OCI-LY1 (cell line): ENCODE measurements at regions not wholly inside any gene's neighbourhood (a gene's known extent, or its start where the extent isn't known, plus 50 kb on each side); places are given as distances from the start of the nearest gene placed in this dataset.

ENCODE experiments used
- H2AFZ ChIP-seq: fragments of 200-600 bp; sonication (generic), shearing (Covaris generic); 2 replicates; pipeline ENCODE4 v1.6.0; 2014; ENCODE audit warnings: antibody characterized with exemption, mild to moderate bottlenecking, low read length
- H3F3A ChIP-seq: fragments of 200-600 bp; sonication (generic), shearing (Covaris generic); 2 replicates; pipeline ENCODE4 v1.6.0; 2014; ENCODE audit warnings: mild to moderate bottlenecking, antibody characterized with exemption, low read length, moderate library complexity; ENCODE audit not compliant: insufficient read depth
- H3K27ac ChIP-seq: fragments of 200-600 bp; sonication (generic); 2 replicates; pipeline ENCODE4 v1.5.1; 2014; ENCODE audit warnings: low read length, mixed run types, mild to moderate bottlenecking, low read depth; ENCODE audit not compliant: poor library complexity, severe bottlenecking
- H3K27me3 ChIP-seq: fragments of 200-600 bp; sonication (generic); 2 replicates; pipeline ENCODE4 v1.6.0; 2014; ENCODE audit warnings: antibody characterized with exemption, mild to moderate bottlenecking, low read length, moderate library complexity; ENCODE audit not compliant: insufficient read depth
- H3K36me3 ChIP-seq: fragments of 200-600 bp; sonication (generic); 2 replicates; pipeline ENCODE4 v1.6.1; 2014; ENCODE audit warnings: mild to moderate bottlenecking, antibody characterized with exemption, low read length, moderate library complexity, mixed read lengths; ENCODE audit not compliant: insufficient read depth
- H3K4me1 ChIP-seq: fragments of 200-600 bp; sonication (generic); 2 replicates; pipeline ENCODE4 v1.5.1; 2014; ENCODE audit warnings: mild to moderate bottlenecking, low read length, moderate library complexity; ENCODE audit not compliant: insufficient read depth, severe bottlenecking
- H3K4me2 ChIP-seq: fragments of 200-600 bp; sonication (generic), shearing (Covaris generic); 2 replicates; pipeline ENCODE4 v1.6.1; 2014; ENCODE audit warnings: low read length
- H3K4me3 ChIP-seq: fragments of 200-600 bp; sonication (generic); 2 replicates; pipeline ENCODE4 v1.5.1; 2014; ENCODE audit warnings: low read length, low read depth, mild to moderate bottlenecking, mixed read lengths; ENCODE audit not compliant: poor library complexity, severe bottlenecking
- H3K79me2 ChIP-seq: fragments of 200-600 bp; shearing (Covaris generic); 2 replicates; pipeline ENCODE4 v1.6.1; 2016; ENCODE audit warnings: mixed run types, low read length, mixed read lengths; ENCODE audit not compliant: insufficient read depth
- H3K9ac ChIP-seq: fragments of 200-600 bp; sonication (generic), shearing (Covaris generic); 2 replicates; pipeline ENCODE4 v1.6.1; 2014; ENCODE audit warnings: mild to moderate bottlenecking, low read length, mixed read lengths
- H3K9me2 ChIP-seq: fragments of 200-600 bp; sonication (generic), shearing (Covaris generic); 2 replicates; pipeline ENCODE4 v1.6.1; 2014; ENCODE audit warnings: low read depth, mild to moderate bottlenecking, low read length, mixed read lengths
- H3K9me3 ChIP-seq: fragments of 200-600 bp; shearing (Covaris generic); 2 replicates; pipeline ENCODE4 v1.6.1; 2014; ENCODE audit warnings: low read length, mixed read lengths
- H4K20me1 ChIP-seq: fragments of 200-600 bp; sonication (generic), shearing (Covaris generic); 2 replicates; pipeline ENCODE4 v1.6.0; 2016; ENCODE audit warnings: mild to moderate bottlenecking, low read length; ENCODE audit not compliant: insufficient read depth
- EZH2 ChIP-seq: fragments of 200-600 bp; sonication (generic), shearing (Covaris generic); IDR thresholded peaks from 2 replicates; pipeline ENCODE4 v1.8.0; 2017; ENCODE audit warnings: borderline replicate concordance, mixed run types, mild to moderate bottlenecking, antibody characterized with exemption, low read length, moderate library complexity, mixed read lengths
- TF ChIP-seq, protein P1 (sequence below): fragments of 200-600 bp; sonication (generic), shearing (Covaris generic); IDR thresholded peaks from 2 replicates; pipeline ENCODE4 v1.5.1; 2017; ENCODE audit warnings: mild to moderate bottlenecking, antibody characterized with exemption, low read length, moderate library complexity, mixed read lengths

GRCh38 chr12:132424811-132425210 is 65.1 kb upstream of the FBRSL1 start:
- Histone ChIP-seq H3K36me3 (no peaks in the 10 kb centered on the region; the same call in 1 of the 2 replicates), H3K27ac (no peak overlapping the region), H3K79me2 (no peaks in the 10 kb centered on the region), H3K9ac (no peak overlapping the region), H3K4me1 (no peaks in the 10 kb centered on the region), H2AFZ (no peak overlapping the region), H3K9me2 (no peaks in the 10 kb centered on the region), H4K20me1 (no peaks in the 10 kb centered on the region), H3K4me3 (no peak overlapping the region), H3K27me3 (peaks cover 15% of the 10 kb centered on the region; the same call in 1 of the 2 replicates), H3K4me2 (no peak overlapping the region), H3F3A (no peaks in the 10 kb centered on the region), H3K9me3 (no peaks in the 10 kb centered on the region)
- TF ChIP-seq, protein P1, sequence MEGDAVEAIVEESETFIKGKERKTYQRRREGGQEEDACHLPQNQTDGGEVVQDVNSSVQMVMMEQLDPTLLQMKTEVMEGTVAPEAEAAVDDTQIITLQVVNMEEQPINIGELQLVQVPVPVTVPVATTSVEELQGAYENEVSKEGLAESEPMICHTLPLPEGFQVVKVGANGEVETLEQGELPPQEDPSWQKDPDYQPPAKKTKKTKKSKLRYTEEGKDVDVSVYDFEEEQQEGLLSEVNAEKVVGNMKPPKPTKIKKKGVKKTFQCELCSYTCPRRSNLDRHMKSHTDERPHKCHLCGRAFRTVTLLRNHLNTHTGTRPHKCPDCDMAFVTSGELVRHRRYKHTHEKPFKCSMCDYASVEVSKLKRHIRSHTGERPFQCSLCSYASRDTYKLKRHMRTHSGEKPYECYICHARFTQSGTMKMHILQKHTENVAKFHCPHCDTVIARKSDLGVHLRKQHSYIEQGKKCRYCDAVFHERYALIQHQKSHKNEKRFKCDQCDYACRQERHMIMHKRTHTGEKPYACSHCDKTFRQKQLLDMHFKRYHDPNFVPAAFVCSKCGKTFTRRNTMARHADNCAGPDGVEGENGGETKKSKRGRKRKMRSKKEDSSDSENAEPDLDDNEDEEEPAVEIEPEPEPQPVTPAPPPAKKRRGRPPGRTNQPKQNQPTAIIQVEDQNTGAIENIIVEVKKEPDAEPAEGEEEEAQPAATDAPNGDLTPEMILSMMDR, result no peak

GRCh38 chr12:132423820-132424645 is 65.9 kb upstream of the FBRSL1 start:
- H2AFZ ChIP-seq, result no peak overlapping the region
- H3K9me2 ChIP-seq, result no peaks in the 10 kb centered on the region
- no peaks in the 10 kb centered on the region; the same call in 1 of the 2 replicates for H3K36me3 ChIP-seq
- H3K27ac ChIP-seq, result no peak overlapping the region
- H4K20me1 ChIP-seq, result no peaks in the 10 kb centered on the region
- no peak overlapping the region for H3K4me2 ChIP-seq
- no peaks in the 10 kb centered on the region for H3K9me3 ChIP-seq
- H3K79me2 ChIP-seq, result no peaks in the 10 kb centered on the region
- H3K9ac ChIP-seq, result no peak overlapping the region
- H3K4me3 ChIP-seq, result no peak overlapping the region
- no peak for TF ChIP-seq EZH2
- no peaks in the 10 kb centered on the region for H3K4me1 ChIP-seq
- no peaks in the 10 kb centered on the region for H3F3A ChIP-seq
- H3K27me3 ChIP-seq, result peaks cover 15% of the 10 kb centered on the region; the same call in 1 of the 2 replicates

DNA sequence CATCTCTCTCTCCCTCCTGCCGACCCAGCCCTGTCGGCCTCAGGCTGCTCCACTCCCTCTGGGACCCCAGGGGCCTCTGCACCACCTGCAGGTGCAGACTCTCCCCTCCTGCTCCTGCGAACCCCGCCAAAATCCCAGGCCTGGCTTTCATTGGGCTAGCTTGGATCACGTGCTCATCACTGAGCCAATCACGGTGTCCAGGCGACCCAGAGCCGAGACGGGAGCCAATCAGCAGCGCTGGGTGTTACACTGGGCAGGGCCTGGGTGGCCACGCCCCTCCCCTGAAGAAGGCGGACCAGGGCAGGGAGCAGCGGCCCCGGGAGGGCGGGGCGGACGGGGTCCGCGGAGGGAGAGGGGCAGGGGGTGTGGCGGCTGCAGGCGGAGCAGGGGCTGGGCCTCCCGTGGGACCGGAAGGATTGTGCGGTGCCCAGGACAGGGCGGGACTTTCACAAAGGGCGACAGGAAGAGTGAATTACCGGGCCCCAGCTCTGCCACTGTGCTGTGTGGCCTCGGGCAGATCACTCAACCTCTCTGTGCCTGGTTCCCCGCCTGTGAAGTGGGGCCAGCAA is 66.6 kb upstream of the FBRSL1 start:
- Histone ChIP-seq H2AFZ (no peak overlapping the region), H3K4me2 (no peak overlapping the region), H3K9ac (no peak overlapping the region), H4K20me1 (no peaks in the 10 kb centered on the region), H3F3A (no peaks in the 10 kb centered on the region), H3K27me3 (peaks cover 15% of the 10 kb centered on the region; the same call in 1 of the 2 replicates), H3K4me3 (no peak overlapping the region), H3K27ac (no peak overlapping the region), H3K9me2 (no peaks in the 10 kb centered on the region), H3K36me3 (no peaks in the 10 kb centered on the region; the same call in 1 of the 2 replicates), H3K4me1 (no peaks in the 10 kb centered on the region), H3K79me2 (no peaks in the 10 kb centered on the region), H3K9me3 (no peaks in the 10 kb centered on the region)
- no peak for TF ChIP-seq EZH2

- Histone ChIP-seq H3K4me1 (no peaks in the 10 kb centered on the region), H3K4me2 (no peak overlapping the region), H2AFZ (no peak overlapping the region), H4K20me1 (no peaks in the 10 kb centered on the region), H3K36me3 (no peaks in the 10 kb centered on the region; the same call in 1 of the 2 replicates), H3K79me2 (no peaks in the 10 kb centered on the region), H3K27me3 (peaks cover 15% of the 10 kb centered on the region; the same call in 1 of the 2 replicates), H3K9ac (no peak overlapping the region), H3F3A (no peaks in the 10 kb centered on the region), H3K9me3 (no peaks in the 10 kb centered on the region), H3K9me2 (no peaks in the 10 kb centered on the region), H3K4me3 (no peak overlapping the region), H3K27ac (no peak overlapping the region)
- TF ChIP-seq, protein P1, result no peak
- no peak for TF ChIP-seq EZH2
These were observed 67.4 kb upstream of the FBRSL1 start for GRCh38 chr12:132422381-132423043.
